GM19023 (cell line): ENCODE measurements at regions not wholly inside any gene's neighbourhood (a gene's known extent, or its start where the extent isn't known, plus 50 kb on each side); places are given as distances from the start of the nearest gene placed in this dataset.

Source experiments
- ATAC-seq: cut with Tn5 transposase; IDR thresholded peaks from one replicate; pipeline ENCODE4 v1.9.1; 2021; ENCODE audit warnings: mild to moderate bottlenecking, moderate library complexity; ENCODE audit not compliant: unreplicated experiment

DNA sequence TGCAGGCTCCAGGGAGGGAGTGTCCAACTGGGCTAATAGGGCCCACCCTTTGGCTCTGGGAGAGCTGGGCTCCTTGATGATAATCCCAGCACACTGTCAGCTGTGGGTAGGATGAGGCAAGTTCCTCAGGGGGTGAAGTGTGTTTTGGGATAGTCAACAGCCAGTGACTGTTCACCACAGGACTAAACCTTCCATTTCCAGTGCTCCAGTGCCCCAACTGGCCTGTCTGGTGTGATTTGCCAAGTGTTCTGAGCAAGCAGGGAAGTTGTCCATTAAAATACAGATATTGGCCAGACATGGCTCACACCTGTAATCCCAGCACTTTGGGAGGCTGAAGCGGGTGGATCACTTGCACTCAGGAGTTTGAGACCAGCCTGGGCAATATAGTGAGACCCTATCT is 150.9 kb downstream of the TM9SF2 start:
- ATAC-seq, result no peak

DNA sequence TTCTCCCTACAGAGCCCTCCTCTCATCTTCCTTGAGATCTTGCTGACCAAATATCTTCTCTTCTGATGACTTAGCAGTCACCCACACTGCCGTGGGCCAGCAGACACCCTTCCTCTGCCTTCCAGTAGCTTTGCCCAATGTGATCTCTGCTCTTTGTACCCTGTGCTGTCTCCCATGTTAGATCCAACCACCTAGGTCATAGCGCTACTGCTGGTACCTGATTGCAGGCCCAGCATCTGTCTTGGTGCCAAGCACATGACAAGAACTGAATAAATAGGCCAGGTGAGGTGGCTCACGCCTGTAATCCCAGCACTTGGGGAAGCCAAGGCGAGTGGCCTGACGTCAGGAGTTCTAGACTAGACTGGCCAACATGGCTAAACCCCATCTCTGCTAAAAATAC is 149.7 kb downstream of the TM9SF2 start:
- ATAC-seq, result no peak

DNA sequence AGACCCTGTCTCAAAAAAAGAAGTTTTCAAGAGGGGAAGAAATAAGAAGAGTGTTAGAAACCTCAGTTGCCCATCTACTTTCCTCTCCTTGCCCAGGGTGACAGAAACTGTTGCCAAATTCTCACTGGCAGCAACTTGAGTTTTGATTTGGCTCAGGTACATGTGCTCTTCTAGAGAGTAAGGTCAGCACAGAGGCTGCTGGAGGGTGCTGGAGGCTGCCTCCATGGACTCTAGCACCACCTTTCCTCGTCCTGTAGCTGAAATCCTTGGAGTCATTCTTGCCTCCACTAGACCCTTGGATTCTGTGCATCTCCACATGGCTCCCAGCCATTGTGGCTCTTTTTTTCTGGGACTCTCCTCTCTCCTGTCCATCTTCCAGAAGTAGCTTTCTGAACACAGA is 149.1 kb downstream of the TM9SF2 start:
- ATAC-seq, result no peak

DNA sequence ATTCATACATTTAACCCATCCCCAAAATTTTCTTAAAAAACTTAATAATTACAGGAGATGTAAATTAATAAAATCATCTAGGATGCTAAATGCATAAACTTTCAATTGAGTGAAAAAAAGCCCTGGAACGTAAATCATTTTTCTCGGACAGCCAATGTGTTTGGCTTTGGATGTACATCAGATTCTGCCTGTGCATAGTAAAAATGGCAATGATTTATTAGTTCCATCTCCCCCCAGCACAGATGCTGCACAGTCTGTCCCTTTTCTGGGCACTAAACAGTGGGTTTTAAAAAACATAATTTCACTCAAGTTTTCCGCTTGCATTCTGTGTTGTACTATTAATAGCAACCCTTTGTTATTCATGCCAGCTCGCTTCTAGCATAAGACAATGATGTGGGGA is 147.7 kb downstream of the TM9SF2 start:
- ATAC-seq, result no peak

DNA sequence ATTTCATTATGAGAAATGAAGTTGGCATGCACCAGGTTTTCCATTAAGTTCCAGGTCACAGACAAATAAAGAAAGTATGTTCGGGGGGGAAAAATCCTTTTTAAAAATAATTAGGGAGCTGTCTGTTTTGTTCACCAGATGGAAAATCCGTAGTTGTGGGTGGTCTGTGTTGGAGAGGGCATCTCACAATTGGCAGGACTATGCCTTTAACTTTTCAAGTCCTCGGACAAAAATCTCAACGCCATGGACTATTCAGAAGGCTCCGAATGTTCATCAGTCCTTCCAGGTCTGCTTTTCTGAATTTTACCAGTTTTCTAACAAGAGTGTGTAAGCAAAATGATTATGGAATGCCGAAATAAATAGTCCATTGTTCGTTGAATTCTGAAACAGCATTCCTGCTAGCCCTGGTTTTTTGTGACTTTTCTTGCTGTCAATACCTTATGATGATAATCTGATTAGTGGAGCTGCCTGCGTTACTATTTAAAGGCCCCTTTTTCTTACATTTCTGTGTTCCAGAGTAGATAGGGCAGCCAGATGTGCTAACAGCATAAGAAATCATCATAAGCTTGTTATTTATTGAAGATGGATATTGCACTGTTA is 146.9 kb downstream of the TM9SF2 start:
- ATAC-seq, result no peak

DNA sequence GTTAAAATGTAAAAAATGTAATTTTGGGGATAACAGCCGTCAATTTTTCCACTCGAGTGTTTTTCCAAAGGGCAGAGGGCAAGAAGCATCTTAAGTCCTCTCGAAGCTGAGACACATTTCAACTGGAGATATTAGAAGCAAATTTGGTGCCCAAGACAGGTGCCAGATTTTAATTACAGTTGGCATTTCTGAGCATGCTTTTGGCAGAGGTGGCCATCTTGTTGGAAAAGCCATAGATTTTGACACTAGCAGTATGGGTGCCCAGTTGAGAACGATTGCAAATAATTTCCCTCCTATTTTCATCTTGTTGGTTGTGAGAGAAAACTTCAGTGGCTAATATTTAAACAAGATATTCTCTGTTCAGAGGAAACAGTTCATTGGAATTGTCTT is 146.3 kb downstream of the TM9SF2 start:
- ATAC-seq, result no peak

DNA sequence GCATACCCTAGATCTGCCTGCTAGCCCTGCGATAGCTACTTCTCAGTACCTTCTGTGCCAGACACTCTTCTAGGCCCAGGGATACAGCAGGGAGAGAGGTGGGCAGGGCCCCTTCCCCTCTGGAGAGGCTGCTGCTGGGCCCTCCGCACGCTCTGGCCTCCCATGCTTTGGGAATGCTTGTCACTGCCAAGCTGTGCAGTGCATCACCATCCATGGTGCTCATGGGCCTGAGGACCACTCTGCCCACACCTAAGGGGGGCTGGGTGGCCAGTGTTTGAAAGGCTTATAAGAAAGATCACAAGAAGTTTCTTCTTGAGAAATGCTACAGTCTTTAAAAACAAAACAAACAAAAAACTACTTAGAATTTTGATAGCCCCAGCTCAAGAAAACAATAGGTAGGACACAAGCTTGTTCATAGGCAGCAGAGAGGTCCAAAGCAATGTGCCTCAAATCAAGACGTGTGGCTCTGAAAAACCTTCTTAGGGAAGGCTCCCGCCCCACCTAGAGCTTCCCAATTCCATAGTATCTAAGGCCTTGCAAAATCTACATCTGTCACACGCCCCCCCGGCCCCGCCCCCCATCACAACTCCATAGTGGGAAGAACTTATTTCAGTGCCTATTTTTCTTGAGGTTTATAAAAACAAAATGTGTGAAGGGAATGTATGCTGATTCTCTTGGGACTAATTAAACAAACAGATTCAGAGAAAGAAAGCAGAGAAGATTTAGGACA is 145.8 kb downstream of the TM9SF2 start:
- no peak for ATAC-seq

DNA sequence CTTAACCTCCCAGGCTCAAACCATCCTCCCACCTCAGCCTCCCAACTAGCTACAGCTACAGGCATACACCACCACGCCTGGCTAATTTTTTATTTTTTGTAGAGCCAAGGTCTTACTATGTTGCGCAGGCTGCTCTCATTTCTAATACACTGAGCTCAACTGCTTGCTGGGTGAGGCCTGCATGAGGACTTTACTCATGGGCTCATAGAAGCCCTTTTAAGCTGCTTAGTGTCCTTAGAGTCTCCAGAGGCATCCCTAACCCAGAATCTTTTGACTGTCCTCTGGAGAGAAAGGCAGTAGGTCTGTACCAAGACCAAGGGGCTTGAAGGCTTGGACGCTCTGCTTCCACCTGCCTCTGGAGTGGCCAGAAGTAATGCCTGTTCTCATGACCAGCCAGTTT is 141.6 kb downstream of the TM9SF2 start:
- no peak for ATAC-seq

DNA sequence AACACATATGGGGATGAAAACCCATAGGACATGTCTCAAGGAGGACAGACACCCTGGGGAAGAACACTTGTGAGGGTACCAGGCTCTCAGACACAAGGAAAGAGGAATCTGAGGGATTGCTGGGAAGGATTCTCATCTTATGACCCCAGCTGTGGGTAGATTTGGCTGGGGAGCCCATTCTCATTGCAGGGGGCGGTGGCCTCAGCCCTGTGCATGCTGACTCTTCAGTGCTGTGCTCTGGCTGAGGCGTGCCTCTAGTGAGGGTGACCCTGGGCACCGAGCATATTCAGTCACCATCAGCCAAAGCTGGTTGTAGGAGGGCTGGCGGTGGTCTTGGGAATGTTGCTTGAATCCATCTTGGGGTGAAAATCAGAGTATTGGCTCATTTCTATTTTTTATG is 140.7 kb downstream of the TM9SF2 start:
- no peak for ATAC-seq

DNA sequence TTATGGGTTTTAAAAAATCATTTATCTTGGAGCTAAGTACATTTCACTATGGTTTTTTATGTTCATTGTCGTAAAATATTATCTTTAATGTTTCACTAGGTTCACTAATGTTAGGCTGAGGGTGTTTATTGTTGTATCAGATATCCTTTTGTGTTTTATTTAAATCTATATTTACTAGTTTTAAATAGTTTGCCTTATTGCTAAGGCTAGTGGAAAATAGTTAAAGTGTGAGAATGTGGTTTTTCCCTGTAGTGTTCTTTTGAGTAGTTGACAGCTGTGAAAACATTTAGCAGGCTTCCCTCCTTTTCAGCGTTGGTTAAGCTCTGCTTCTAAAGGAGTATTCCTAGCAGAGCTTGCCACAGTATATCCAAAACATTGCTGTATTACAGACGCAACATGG is 139.0 kb downstream of the TM9SF2 start:
- ATAC-seq, result no peak

DNA sequence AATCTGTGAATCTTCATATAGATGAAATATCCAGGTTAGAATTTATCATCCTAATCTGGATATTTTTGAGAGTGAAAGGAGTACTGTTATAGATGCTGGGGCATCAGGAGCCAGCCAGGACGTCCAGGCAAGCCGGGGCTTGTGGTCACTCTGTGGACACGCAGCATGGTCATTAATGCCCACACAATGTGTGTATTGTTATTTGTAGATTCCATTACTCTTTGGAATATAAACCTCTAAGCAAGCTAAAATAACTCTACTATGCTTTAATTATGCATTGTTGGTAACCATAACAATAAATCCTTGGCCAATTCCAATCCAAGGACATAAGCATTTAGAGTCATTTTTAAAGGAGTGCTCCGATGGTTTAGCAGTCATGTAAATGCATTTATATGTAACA is 137.9 kb downstream of the TM9SF2 start:
- ATAC-seq, result no peak

DNA sequence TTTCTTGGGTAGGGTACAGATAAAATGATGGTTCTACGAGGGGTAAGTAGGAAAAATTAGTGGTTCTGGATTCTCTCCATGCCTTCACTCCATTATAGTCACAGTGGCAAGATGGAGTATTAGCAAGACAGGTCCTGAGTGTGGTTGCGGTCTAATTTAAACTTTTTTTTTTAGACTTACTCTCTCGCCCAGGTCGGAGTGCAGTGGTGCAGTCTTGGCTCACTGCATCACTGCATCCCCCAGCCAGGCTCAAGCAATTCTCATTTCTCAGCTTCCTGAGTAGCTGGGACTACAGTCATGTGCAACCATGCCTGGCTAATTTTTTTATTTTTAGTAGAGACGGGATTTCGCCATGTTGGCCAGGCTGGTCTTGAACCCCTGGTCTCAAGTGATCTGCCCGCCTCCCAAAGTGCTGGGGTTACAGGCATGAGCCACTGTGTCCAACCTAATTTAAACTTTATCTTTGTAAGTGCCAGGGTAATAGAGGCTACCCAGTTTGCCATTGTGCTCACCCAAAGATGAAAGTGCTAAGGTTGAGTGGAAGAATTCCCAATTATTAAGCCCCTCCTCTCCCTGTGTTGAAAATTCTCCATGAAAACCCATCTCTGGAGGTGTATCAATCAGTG is 135.6 kb downstream of the TM9SF2 start:
- ATAC-seq, result peak; percentile 85

DNA sequence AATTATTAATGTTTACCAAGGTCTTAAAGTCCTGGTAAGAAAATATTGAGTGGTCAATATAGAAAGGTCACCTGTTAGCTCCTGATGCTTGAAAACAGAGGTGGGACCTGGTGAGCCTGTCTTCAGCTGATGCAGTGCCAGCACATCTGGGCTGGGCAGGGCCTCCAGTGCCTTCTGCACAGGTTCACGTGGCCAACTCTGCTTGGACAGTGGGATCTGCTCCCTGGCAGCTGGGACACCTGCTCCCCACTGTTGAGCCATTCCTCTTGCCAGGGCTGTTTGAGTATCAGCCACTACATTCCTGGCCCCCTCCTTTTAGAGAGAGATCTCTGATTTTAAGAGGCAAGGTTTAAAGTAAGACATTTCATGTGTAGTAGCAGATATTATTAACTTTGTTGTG is 135.0 kb downstream of the TM9SF2 start:
- no peak for ATAC-seq

DNA sequence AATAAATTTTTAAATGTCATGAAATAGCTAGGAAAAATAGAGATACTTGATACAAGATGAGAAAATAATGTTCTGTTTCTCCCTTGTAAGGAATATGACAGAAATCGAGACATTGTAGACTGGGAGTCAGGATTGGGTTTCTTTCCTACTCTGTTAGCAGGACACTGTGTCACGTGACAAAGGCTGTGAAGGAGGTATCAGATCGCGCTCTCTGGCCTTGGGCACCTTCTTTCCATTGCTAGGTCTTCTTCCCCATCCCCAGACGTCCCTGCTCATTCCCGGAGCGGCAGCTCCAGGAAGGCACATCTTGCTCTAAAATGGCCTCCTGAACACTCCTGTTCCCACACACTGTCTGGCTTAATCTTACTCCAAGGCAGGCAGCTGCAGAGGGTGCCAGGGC is 133.4 kb downstream of the TM9SF2 start:
- ATAC-seq, result no peak

DNA sequence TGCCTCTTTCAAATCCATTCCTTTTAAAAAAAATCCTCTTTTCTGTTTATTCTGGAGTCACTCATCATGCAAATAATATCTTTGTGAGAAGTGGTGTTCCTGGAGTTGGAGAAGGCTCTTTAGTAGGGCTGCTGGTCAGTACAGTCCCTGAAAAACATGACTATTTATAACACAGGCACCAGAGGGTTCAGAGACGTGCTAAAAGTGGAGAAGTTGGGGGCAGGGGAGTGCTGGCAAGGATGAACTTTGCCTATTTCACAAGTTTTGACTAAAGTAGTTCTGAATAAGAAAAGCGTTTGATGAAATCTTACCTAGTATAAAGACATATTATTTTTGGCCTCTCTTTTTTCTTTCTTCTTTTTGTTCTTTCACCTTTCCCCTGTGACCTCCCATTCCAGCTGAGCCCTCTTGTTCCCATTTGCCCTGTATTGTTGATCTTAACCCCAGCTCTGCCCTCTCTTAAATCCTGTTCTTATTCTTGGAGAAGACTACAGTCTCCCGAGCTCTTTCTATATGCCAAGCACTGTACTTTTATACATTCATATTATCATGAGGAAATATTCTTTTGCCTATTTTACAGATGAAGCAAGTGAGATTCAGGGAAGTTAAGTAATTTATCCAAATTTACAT is 129.1 kb downstream of the TM9SF2 start:
- ATAC-seq, result no peak

DNA sequence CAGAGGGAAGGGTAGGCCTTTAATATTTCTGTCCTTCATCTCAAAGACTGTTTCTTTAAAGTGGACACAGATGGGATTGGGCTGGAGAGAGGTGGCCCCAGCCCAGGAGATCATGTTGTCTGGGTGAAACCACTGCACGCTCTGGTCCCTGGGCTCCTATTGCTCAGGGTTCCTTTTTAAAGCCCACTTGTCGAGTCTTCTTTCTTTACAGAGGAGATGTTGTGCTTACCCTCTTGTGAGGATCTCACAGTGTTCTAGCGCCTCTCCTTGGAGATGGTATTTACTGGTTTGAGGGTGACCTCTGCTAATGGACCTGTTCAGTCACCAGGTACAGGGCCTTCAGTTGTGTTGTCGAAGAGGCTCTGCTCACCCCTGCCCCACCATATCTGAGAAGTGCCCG is 128.4 kb downstream of the TM9SF2 start:
- no peak for ATAC-seq

DNA sequence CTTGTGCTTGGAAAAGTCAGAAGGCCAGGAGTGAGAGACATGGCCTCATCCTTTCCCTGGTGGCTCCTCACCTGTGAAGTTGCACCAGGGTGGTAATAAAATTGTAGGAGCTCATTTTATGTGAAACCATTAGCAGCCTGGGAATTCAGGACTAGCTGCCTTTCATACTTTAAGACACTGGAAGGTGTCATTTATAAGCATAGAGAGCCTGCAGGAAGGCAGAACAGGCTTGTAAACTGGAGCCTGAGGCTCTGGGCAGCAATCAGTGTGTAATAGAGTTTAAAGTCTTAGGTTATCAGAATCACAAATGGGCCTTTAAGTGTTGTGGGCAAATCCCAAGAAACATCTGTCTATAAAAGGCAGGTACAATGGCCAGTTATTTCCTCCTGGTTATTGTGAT is 127.2 kb downstream of the TM9SF2 start:
- no peak for ATAC-seq

DNA sequence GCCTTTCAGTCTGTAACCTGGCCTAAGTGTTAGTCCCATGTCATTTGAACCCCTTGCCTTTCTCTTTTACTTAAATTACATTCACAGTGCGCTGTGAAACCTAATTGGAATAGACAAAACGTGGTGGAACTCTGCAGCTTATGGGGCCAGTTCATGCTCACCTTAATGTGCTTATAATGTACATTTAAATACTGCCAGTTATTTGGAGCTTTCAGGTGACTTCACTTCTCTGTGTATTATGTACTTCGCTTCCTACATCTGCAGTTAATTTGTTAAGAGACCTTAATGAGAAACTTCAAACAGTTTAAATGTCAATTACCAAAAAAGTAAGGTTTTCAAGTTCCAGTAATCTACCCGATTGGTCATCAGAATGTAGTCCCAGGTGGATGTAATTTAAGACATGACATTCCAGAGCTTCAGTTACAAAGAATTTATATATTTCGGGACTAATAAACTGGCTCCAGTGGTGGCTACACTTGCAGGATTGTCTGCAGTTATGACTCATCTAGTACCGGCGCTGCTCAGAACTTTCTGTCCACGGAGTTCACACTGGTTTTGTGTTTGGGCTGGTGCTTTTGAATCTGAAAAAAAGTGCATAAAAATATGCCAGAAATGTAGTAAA is 125.3 kb downstream of the TM9SF2 start:
- no peak for ATAC-seq

DNA sequence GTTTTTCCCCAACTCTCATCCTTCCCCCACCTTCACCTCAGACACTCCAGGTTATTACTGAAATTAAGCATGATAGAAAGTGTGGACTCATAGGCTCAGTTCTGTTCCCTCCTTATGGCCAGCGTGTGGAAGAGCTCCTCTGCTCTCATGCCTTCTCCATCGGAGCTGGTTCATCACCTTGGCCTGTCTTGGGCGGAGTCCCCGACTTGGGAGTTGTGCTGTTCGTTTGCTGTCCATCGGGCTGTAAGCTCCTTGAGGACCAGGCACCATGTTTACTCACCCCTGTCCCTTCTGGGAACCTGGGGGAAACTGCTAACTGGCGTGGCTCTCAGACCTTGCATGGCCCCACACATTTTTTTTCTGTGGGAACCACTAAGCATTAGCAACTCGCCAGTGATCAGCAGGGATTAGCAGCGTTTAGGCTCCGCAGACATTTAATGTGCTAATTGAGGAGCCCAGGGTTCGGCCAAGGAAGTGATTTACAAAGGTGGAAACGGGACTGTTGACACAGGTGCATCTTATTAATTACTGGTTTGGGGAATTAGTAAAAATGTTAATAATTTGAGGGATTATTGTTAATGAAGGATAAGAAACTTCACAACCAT is 123.8 kb downstream of the TM9SF2 start:
- ATAC-seq, result no peak

DNA sequence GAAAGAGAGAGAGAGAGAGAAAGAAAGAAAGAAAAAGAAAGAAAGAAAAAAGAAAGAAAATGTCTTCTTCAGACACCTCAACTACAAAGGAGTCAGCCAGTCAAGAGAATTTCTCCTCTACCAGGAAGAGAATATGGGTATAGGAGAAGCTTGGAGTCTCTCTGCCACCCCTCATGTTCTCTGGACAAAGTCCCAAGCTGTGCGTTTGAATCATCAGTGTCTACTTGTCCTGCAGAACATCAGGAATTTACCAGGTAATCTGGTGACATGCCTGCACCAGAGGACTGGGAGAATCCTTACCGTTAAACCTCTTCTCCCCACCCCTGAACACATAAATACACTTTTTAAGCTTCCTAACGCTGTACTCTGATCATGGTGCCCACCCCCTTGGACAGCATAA is 119.5 kb downstream of the TM9SF2 start:
- no peak for ATAC-seq

DNA sequence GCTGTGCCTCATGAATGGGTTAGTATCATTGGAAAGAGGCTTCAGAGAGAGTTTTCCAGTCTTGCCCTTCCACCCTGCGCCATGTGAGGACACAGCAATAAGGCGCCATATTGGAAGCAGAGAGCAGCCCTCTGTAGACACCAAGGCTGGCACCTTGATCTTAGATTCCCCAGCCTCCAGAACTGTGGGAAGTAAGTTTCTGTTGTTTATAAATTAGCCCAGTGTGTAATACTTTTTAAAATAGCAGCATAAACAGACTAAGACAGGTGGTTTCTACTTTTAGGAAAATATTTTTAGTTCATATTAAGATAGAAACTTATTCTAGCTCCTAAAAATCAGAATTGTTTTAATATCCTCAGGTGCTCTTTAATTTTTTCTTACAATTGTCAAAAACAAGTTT is 117.9 kb downstream of the TM9SF2 start:
- no peak for ATAC-seq
